Colonic mucosa (tissue), 4 donors: ENCODE measurements at regions not wholly inside any gene's neighbourhood (a gene's known extent, or its start where the extent isn't known, plus 50 kb on each side); places are given as distances from the start of the nearest gene placed in this dataset.

ENCODE experiments used
- DNase-seq: peaks from one replicate; pipeline ENCODE4 v3.0.0-alpha.2; 2020
- H3K27ac ChIP-seq: fragments of 200-600 bp; one replicate; pipeline ENCODE4 v1.8.0; 2021
- H3K27me3 ChIP-seq: fragments of 200-600 bp; one replicate; pipeline ENCODE4 v1.8.0; 2021
- H3K36me3 ChIP-seq: fragments of 200-600 bp; one replicate; pipeline ENCODE4 v1.8.0; 2021
- H3K4me1 ChIP-seq: fragments of 200-600 bp; one replicate; pipeline ENCODE4 v1.8.0; 2021; ENCODE audit warnings: mild to moderate bottlenecking
- H3K4me3 ChIP-seq: fragments of 200-600 bp; one replicate; pipeline ENCODE4 v1.8.0; 2021
- H3K9ac ChIP-seq, 2 donors: one replicate each; pipeline ENCODE4 v1.7.0; 2013; ENCODE audit warnings: control low read depth in 2 of 2, low read depth in 2 of 2, low read length in 2 of 2
- H3K9me3 ChIP-seq: fragments of 200-600 bp; one replicate; pipeline ENCODE4 v1.8.0; 2021
- CTCF ChIP-seq: fragments of 200-600 bp; IDR thresholded peaks from one replicate; pipeline ENCODE4 v1.8.0; 2022; ENCODE audit warnings: antibody characterized with exemption, mild to moderate bottlenecking
- intact Hi-C: fragments of 100-400 bp; cut with DNase I; formaldehyde crosslinking; loops from one replicate; pipeline ENCODE4 v1.14.1; 2022
- donor health status: healthy.
- donor health status: DM: no; HTN: no; CAD: no.
- donor health status: DM: no; HTN: no; CAD: no.

GRCh38 chr11:69966583-69966835 is 111.6 kb upstream of the ANO1 start:
- intact Hi-C loops, result no loop called here
- peak overlapping the region in 1 of 2 donors; percentile 5 for H3K9ac ChIP-seq
- no peaks in the 10 kb centered on the region for H3K27me3 ChIP-seq
- peak overlapping the region; percentile 19 for H3K4me3 ChIP-seq
- no peaks in the 10 kb centered on the region for H3K9me3 ChIP-seq
- H3K36me3 ChIP-seq, result no peaks in the 10 kb centered on the region
- H3K27ac ChIP-seq, result no peak overlapping the region
- no peak for DNase-seq
- TF ChIP-seq CTCF, result no peak
- peaks cover 6% of the 10 kb centered on the region for H3K4me1 ChIP-seq

GRCh38 chr11:69966910-69967483 is 111.1 kb upstream of the ANO1 start:
- Histone ChIP-seq H3K9ac (peak overlapping the region in 1 of 2 donors; percentile 5), H3K27ac (no peak overlapping the region), H3K4me1 (peaks cover 6% of the 10 kb centered on the region), H3K36me3 (no peaks in the 10 kb centered on the region), H3K27me3 (no peaks in the 10 kb centered on the region), H3K4me3 (no peak overlapping the region), H3K9me3 (no peaks in the 10 kb centered on the region)
- no peak for DNase-seq
- intact Hi-C loops, result no loop called here
- TF ChIP-seq CTCF, result no peak

- DNase-seq, result no peak
- no peaks in the 10 kb centered on the region for H3K9me3 ChIP-seq
- H3K4me3 ChIP-seq, result no peak overlapping the region
- H3K4me1 ChIP-seq, result peaks cover 6% of the 10 kb centered on the region
- no peaks in the 10 kb centered on the region for H3K27me3 ChIP-seq
- peak overlapping the region in 1 of 2 donors; percentile 9 for H3K9ac ChIP-seq
- intact Hi-C loops, result no loop called here
- H3K27ac ChIP-seq, result no peak overlapping the region
- H3K36me3 ChIP-seq, result no peaks in the 10 kb centered on the region
- TF ChIP-seq CTCF, result no peak
Measured at GRCh38 chr11:69967484-69967883, 110.6 kb upstream of the ANO1 start.

GRCh38 chr11:69968396-69969347 is 109.4 kb upstream of the ANO1 start:
- H3K27ac ChIP-seq, result no peak overlapping the region
- peak; percentile 50 for DNase-seq

More at GRCh38 chr11:69968396-69969347, 109.4 kb upstream of the ANO1 start:
- H3K4me3 ChIP-seq, result no peak overlapping the region
- no peaks in the 10 kb centered on the region for H3K27me3 ChIP-seq
- TF ChIP-seq CTCF, result no peak
- intact Hi-C loops, result no loop called here
- peaks cover 6% of the 10 kb centered on the region for H3K4me1 ChIP-seq
- no peaks in the 10 kb centered on the region for H3K9me3 ChIP-seq
- no peak overlapping the region for H3K9ac ChIP-seq
- H3K36me3 ChIP-seq, result no peaks in the 10 kb centered on the region
